ENCODE measurements at regions not wholly inside any gene's neighbourhood (a gene's known extent, or its start where the extent isn't known, plus 50 kb on each side); places are given as distances from the start of the nearest gene placed in this dataset.
"Not testable (repeated sequence)": the region's sequence is repeated elsewhere in the genome, so short reads cannot be mapped to it uniquely, and the experiment has no call there.

DNA sequence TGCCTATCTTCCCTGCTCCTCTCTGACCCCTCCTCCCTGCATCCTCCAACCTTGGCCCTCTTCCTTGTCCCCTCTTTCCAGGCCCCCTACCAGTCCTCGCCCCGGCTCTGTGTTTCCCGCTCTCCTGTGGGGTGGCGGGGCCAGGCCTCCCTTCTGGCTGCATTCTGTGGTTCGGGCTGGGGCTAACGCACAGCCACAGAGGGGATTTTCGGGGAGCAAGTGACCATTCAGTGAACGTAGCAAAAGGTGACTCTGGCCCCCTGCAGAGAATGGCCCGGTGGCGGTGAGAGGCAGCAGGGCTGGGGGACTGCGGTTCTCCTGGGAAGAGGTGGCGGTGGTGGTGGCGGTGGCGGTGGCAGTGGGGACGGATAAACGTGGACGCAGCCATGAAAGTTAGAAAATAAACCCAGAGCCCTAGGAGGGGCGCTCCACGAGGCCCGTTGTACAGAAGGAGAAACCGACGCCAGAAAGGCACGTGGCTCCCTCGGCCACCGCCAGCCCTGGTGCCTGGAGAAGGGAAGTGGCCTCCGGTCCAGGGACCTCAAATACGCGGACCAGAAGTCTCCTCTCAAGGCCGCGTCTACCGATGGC is 269.6 kb downstream of the ADGRD1 start:
- peaks cover 16% of the 10 kb centered on the region for H3K27me3 ChIP-seq (ENCODE audit: insufficient read depth, poor library complexity, severe bottlenecking)
- no peak overlapping the region for H3K4me3 ChIP-seq (replicated peaks; ENCODE audit: insufficient read depth, low read length)
- no peak for DNase-seq (ENCODE audit: low read depth in 1 of 2, low spot score in 1 of 2)
- TF ChIP-seq GABPA (IDR thresholded peaks at IDR 0.05; ENCODE audit: low read depth) (no peak), SPI1 (IDR thresholded peaks at IDR 0.05; ENCODE audit: borderline replicate concordance, low read depth) (no peak), POLR2AphosphoS5 (IDR thresholded peaks at IDR 0.05; ENCODE audit: low read depth) (no peak)
- TF ChIP-seq, protein P1, sequence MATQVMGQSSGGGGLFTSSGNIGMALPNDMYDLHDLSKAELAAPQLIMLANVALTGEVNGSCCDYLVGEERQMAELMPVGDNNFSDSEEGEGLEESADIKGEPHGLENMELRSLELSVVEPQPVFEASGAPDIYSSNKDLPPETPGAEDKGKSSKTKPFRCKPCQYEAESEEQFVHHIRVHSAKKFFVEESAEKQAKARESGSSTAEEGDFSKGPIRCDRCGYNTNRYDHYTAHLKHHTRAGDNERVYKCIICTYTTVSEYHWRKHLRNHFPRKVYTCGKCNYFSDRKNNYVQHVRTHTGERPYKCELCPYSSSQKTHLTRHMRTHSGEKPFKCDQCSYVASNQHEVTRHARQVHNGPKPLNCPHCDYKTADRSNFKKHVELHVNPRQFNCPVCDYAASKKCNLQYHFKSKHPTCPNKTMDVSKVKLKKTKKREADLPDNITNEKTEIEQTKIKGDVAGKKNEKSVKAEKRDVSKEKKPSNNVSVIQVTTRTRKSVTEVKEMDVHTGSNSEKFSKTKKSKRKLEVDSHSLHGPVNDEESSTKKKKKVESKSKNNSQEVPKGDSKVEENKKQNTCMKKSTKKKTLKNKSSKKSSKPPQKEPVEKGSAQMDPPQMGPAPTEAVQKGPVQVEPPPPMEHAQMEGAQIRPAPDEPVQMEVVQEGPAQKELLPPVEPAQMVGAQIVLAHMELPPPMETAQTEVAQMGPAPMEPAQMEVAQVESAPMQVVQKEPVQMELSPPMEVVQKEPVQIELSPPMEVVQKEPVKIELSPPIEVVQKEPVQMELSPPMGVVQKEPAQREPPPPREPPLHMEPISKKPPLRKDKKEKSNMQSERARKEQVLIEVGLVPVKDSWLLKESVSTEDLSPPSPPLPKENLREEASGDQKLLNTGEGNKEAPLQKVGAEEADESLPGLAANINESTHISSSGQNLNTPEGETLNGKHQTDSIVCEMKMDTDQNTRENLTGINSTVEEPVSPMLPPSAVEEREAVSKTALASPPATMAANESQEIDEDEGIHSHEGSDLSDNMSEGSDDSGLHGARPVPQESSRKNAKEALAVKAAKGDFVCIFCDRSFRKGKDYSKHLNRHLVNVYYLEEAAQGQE (IDR thresholded peaks at IDR 0.05; ENCODE audit: insufficient replicate concordance, low read depth), result no peak
- TF ChIP-seq, protein P2, sequence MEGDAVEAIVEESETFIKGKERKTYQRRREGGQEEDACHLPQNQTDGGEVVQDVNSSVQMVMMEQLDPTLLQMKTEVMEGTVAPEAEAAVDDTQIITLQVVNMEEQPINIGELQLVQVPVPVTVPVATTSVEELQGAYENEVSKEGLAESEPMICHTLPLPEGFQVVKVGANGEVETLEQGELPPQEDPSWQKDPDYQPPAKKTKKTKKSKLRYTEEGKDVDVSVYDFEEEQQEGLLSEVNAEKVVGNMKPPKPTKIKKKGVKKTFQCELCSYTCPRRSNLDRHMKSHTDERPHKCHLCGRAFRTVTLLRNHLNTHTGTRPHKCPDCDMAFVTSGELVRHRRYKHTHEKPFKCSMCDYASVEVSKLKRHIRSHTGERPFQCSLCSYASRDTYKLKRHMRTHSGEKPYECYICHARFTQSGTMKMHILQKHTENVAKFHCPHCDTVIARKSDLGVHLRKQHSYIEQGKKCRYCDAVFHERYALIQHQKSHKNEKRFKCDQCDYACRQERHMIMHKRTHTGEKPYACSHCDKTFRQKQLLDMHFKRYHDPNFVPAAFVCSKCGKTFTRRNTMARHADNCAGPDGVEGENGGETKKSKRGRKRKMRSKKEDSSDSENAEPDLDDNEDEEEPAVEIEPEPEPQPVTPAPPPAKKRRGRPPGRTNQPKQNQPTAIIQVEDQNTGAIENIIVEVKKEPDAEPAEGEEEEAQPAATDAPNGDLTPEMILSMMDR (IDR thresholded peaks at IDR 0.05; ENCODE audit: insufficient read depth, low read length), result no peak
- H3K27ac ChIP-seq (replicated peaks), result no peak overlapping the region

DNA sequence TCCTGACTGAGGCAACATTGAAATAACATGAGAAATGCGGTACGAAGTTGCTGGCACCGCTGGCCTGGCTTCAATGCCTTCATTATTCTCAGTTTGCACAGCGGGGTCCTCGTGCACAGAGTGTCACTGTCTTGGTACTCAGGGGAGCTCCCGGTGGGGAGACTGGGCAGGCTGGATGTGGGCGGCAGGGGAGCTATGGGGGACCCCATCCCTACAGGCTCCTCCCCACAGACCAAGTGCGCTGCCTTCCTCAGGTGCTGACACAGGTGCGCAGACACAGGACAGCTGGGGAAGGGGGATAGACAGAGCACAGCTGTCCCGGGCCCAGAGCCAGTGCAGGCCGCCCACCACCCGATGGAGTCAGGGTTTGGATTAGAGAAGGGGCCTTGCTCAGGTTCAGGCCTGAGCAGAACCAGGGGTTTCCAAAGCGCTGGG is 270.1 kb downstream of the ADGRD1 start:
- Histone ChIP-seq H3K27ac (replicated peaks) (no peak overlapping the region), H3K27me3 (ENCODE audit: insufficient read depth, poor library complexity, severe bottlenecking) (peaks cover 10% of the 10 kb centered on the region)

DNA sequence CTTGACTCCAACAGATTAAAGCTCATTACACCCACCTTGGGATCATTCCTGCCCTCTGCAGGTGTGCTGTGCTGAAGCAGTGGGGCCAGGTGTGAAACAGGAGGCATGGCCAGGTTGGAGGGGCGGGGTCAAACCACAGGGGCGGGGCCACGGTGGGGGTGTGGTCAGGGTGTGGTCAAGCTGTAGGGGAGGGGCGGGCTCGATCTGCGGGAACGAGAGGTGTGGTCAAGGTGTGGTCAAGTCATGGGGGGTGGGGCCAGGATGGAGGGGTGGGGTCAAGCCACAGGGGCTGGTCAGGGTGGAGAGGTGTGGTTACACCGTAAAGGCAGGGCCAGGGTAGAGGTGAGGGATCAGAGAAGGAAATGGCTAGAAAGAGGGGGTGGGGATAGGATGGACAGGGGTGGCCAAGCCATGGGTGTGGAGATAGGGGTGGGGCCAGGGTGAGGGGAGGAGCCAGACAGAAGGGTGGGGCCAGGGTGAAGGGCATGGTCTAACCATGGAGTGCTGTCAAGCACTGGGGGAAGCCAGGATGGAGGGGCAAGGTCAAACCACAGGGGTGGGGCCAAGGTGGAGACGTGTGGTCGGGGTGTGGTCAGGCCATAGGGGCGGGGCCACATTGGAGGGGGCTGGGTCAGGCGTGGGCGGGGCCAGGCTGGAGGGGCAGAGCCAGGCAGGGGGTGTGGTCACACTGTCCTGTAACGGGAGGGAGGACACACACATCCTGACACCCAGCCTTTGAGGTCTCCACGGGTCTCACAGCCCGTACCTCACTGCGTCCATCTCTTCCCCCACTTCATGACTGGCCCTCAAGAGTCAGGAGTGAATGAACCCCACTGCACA is 270.7 kb downstream of the ADGRD1 start:
- H3K27ac ChIP-seq (replicated peaks); DNase-seq (ENCODE audit: low read depth in 1 of 2, low spot score in 1 of 2): not testable (repeated sequence)

More for the DNA sequence above, 270.1 kb downstream of the ADGRD1 start:
- no peak for DNase-seq (ENCODE audit: low read depth in 1 of 2, low spot score in 1 of 2)
- TF ChIP-seq POLR2AphosphoS5 (IDR thresholded peaks at IDR 0.05; ENCODE audit: low read depth), result no peak
- TF ChIP-seq GABPA (IDR thresholded peaks at IDR 0.05; ENCODE audit: low read depth), result no peak
- TF ChIP-seq, protein P1 (IDR thresholded peaks at IDR 0.05; ENCODE audit: insufficient replicate concordance, low read depth), result no peak
- TF ChIP-seq, protein P2 (IDR thresholded peaks at IDR 0.05; ENCODE audit: insufficient read depth, low read length), result no peak
- TF ChIP-seq SPI1 (IDR thresholded peaks at IDR 0.05; ENCODE audit: borderline replicate concordance, low read depth), result no peak
- no peak overlapping the region for H3K4me3 ChIP-seq (replicated peaks; ENCODE audit: insufficient read depth, low read length)

DNA sequence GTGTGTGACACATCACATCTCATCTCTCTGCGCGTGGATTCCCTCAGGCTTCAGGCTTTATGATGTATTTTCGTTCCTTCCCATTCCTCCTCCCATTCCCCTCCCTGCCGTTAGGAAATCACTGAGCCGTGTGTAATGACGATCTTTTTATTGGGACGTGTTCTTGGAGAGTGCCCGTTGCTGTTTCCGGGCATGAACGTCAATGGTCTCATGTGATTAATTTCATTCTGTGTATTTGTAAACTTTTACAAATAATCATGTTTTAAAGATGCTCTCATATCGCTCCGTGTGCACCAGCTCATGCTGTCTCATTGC is 271.3 kb downstream of the ADGRD1 start:
- peaks cover 15% of the 10 kb centered on the region for H3K27me3 ChIP-seq (ENCODE audit: insufficient read depth, poor library complexity, severe bottlenecking)
- not testable (repeated sequence) for DNase-seq (ENCODE audit: low read depth in 1 of 2, low spot score in 1 of 2); H3K27ac ChIP-seq (replicated peaks); H3K4me3 ChIP-seq (replicated peaks; ENCODE audit: insufficient read depth, low read length)

More for the DNA sequence above, 270.7 kb downstream of the ADGRD1 start:
- H3K4me3 ChIP-seq (replicated peaks; ENCODE audit: insufficient read depth, low read length), result not testable (repeated sequence)
- H3K27me3 ChIP-seq (ENCODE audit: insufficient read depth, poor library complexity, severe bottlenecking), result peaks cover 10% of the 10 kb centered on the region
